HG02759 (cell line): ENCODE measurements at regions not wholly inside any gene's neighbourhood (a gene's known extent, or its start where the extent isn't known, plus 50 kb on each side); places are given as distances from the start of the nearest gene placed in this dataset.
A peak's percentile ranks its signal among the peaks of the same experiment; 100 is the strongest.

Source experiments
- ATAC-seq: cut with Tn5 transposase; IDR thresholded peaks from one replicate; pipeline ENCODE4 v1.9.1; 2021; ENCODE audit warnings: mild to moderate bottlenecking, moderate library complexity; ENCODE audit not compliant: unreplicated experiment

DNA sequence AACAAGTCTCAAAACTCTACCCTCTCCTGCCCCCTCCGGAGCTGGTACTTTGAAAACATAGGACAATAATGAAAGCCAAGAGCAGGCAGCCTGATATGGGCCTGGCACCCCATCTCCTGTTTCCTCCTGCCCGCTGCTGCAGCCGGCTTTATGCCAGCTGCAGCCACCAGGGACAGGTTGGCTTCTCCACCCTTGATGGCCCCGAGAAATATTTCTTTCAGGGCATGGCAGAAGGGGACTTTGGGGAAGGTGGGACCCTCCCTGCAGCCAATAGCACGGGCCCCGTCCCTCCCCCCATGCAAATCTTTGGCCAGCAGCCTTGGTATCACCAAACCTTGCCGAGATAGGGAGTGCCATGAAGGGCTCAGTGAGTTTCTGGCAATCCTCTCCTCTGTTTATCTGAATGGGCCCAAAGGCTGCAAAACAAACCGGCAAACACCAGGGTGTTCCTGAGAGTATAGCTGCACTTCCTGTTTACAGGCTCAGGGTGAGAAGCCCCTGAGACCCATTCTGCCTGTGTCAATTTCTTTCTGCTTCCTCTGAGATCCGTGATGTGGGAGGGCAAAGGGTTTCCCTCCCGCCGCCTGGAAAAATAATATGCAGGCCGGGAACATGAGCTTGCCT, 73.4 kb upstream of the BOD1 start:
- no peak for ATAC-seq

DNA sequence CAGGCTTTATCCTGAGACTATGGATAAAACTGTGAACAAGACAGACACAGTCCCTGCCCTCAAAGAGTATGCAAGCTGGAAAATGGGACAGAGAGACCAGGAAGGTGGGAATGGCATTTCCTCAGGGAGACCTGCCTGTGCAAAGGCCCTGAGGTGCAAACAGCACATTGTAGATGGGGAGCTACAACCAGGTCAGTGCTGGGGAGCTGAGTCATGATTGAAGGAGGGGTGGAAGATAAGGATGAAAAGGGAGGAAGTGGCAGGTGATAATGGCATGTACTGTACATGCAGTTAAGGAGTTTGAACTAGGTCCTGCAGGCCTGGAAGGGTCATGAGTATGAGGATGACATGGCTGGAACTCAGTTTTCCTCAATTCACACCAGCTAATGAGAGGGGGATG, 75.5 kb upstream of the BOD1 start:
- ATAC-seq: no peak

DNA sequence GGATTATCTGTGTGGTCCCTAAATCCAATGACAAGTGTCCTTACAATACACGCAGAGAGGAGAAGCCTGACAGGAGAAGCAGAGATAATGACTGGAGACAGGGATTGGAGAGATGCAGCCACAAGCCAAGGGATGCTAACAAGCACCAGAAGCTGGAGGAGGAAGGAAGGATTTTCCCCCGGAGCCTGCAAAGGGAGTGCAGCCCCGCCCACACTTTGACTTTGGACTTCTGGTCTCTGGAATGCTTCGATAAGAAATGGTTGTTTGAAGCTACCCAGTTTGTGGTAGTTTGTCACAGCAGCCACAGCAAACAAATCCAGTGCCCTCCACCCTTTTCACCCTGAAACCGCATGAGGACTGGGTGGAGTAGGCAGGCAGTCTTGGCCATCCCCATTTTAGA, 77.2 kb upstream of the BOD1 start:
- no peak for ATAC-seq

DNA sequence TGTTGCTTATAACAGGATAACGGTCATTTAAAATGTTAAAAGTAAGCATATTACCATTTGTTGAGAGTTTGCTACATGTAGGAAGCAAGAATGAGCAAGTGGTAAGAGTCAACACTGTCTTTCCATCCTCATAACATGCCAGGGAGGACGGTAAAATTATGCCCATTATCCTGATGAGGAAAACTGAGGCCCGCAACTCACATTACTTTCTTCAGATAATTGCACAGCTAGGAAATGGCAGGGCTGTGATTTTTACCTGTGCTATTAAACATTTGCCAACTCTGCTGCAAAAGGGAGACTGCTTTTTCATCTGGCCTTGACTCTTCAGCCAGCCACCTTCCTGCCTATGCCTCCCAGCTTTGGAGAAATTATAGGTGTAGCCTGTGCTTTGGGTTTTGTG, 79.8 kb upstream of the BOD1 start:
- ATAC-seq: no peak

DNA sequence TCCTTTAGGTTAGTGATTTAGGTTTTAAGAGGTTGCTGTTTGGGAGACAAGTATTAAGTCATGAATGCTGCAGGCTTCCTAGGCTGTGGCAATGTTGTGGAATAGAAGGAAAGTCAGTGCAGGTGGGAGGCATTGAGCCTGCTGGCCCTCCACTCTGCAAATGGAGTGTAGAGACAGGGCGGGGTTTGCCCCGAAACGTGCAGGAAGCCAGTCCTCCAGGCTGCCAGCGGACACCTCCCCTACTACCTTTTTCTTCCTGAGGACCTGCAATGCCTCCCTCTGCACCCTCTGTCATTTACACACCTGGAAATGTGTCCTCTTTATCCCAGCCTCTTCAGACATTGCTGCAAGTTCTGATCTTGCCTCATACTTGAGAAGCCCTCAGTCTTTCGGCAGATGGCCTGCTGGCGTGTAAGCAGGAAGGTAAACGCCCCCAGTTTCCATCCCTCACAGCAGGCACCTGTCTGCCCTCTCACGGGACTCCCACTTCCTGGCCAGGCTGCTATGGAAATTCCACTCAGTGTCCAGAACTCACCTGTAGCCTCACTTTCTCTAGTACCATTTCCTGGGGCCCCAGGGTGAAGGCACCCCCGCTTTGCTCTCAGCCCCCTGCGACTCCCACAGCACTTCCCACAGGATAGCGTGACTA, 81.6 kb upstream of the BOD1 start:
- ATAC-seq: no peak

DNA sequence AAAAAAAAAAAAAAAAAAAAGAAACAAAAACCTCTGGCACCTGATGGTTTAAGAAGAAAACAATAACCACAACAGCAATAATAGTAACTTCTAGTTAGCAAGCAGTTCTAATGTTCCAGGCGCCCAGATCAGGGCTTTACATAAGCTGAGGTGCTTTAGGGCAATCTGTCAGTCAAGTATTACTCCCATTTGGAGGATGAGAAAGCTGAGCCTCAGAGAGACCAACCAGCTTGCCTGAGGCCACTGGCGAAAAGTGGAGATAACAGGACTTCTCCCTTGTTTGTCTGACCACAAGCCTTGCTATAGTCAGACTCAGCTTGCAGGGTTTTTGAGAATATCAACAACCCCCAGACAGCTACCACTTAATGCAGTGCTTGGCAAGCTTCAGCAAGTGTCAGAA, 83.5 kb upstream of the BOD1 start:
- ATAC-seq: no peak

DNA sequence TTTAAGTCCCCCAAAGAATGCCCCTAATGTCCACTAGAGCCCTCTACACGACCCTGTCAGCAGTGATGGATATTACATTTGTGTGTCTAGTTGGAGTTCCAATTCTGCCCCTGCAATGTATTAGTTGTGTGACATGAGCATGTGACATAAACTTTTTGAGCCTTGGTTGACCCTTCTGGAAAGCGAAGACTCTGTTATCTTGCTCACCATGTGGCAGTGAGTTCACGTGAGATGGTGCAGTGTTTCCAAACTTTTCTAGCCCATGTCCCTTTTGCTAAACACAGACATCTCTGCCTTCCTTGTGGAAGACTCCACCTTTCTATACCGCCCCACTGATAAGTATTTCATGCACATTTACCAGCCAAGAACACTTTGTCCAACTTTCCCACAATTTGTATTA, 87.0 kb upstream of the BOD1 start:
- ATAC-seq: no peak

DNA sequence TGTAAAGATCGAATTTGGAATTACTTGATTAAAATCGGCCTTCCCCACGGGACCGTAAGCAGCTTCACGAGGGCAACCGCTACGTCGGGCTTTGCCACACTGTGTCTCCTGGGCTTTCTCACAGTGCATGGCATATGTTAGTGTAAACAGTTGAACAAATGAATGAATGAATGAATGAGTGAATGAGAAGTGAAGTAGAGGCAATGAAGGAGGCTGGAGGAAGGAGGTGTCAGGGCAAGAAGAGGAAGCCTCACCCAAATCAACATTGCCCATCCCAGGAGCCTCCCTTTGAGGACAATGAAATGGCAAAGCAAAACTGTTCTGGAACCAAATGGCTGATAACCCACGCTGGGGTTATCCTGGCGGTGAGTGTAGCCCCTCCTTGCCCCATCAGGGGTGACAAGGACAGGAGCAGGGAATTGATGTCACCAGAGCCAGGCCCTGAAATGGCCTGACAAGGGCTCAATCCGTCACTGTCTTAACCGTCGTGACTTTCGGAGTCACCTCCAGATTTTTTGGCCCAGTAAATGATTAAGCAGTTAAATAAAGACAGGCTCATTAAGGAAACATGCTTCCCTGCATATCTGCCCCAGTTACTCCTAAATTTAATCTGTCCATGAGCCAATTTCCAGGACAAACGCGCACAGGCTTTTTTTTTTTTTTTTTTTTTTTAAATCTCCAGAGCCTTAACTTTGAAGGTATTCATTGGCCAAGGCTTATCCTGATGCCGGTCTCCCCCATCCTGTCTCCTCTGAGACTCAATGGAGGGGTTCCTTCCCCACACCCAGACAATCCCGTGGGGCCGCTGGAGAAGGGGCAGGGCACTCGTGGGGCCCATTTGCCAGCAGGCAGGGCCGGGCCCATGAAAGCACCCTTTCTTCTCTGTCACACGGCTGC, 88.4 kb upstream of the BOD1 start:
- no peak for ATAC-seq

DNA sequence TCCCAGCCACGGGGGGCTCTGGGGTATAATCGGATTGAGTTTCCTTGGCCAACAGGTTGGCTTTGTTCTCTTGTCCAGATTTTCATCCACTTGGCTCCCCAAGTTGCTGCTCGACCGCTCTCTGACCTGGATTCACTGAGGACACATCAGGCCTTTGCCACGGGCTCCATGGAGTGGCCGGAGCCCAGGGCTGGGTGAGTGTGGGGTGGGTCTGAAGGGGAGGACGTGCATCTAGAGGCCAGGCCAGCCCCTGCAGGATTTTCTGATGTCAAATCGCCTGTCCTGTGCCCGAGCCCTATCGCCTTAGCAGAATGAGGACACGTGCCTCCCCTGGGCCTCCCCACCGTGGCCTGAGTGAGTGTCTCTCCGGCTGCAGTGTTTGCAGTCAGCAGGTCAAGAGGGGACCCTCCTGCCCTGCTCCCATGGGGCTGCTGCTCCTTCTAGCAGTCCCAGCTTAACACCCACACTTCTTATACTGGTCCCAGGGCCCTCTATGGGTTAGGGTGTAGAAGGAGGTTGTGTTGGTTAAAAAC, 89.1 kb upstream of the BOD1 start:
- ATAC-seq: no peak

DNA sequence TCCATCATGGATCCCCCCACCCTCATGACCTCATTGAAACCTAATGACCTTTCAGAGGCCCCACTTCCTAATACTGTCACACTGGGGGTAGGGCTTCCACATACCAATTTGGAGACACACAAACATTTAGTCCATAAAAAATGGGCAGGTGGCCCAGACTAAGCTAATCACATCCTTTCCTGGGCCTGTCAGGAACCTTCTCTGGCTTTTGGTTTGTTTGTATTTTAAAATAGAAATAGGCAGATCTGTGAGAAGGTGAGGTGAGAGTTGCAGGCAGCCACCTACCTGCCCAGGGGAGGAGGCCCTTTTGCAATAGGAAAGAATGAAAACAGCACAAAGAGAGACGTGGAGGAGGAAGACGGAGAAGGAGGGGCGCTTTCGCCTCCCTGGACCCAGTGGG, 90.2 kb upstream of the BOD1 start:
- no peak for ATAC-seq

DNA sequence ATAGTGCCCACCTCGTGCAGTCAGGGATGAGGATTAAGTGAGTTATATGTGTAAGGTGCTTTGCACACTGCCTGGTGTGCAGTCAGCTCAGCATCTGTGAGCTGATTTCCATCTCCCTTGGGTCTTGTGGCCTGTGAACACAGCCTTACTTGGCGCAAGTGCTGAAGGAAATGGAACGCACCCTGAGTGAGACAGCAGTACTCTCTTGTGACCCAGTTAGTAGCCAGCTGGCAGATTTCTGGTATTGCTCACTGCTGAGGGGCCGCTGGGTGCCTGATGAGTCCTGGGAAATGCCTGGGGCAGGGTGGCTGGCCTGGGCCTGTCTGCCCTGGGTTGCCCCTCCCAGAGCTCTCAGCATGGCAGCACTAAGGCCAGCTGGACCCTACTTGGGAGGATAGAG, 90.9 kb upstream of the BOD1 start:
- peak; percentile 88 for ATAC-seq

DNA sequence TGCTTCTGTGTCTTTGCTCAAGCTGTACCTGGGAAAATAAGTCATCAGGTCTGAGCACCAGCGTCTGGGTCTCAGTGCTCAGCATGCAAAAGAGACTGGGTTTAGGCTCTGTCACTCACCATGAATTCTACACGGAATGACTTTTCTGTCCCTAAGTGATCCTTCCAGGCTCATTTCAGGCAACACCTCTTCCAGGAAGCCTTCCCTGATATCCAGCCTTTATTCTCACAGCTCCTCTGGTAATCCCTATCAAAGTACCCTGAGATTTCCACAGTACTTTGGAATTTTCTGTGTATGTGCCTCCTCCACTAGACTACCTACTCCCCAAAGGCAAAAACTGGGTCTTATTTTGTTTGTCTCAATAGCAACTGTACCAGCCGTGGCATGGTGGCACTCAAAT, 92.7 kb upstream of the BOD1 start:
- ATAC-seq: no peak

DNA sequence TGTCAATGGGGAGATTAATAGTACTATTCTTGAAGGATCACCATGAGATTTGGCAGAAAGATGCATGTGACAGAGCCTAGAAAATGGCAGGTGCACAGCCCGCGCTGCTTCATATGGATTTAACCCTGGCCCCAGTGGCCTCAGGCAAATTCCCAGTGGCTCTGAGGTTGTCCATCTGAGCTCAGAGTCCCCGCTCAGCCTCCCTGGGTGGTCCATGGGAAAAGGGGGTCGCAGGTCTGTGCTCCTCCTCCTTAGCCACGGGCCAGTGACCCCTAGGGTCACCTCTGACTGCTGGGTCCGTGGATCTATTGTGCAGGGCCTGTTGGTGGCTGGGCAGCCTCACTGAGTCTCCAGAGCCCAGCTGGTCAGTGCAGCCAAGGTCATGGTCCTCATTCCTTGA, 93.3 kb upstream of the BOD1 start:
- no peak for ATAC-seq

DNA sequence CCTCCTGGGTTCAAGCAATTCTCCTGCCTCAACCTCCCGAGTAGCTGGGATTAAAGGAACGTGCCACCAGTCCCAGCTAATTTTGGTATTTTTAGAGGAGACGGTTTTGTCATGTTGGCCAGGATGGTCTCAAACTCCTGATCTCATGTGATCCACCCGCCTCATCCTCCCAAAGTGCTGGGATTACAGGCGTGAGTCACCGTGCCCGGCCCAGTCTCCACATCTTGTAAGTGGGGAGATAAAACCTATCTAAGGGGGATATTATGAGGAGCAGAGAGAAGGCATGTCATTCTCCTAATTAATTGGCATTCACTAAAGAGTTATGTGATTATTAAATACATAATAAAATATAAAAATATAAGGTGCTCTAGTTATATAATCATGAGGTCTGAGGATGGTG, 94.1 kb upstream of the BOD1 start:
- ATAC-seq: no peak

DNA sequence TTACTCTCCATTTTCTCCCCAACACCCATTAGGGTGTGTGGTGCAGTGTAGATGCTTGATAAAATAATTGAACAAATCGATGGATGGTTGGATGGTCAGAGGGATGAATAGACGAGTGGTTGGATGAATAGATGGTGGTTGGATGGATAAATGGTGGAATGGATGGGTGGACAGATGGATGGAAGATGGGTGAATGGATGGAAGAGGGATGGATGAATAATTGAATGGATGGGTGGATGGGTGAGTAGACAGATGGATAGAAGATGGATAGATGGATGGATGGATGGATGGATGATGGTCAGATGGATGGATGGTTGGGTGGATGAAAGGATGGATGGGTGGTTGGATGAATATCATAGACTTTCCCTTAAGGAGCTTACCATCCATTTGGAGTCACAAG, 95.0 kb upstream of the BOD1 start:
- no peak for ATAC-seq

DNA sequence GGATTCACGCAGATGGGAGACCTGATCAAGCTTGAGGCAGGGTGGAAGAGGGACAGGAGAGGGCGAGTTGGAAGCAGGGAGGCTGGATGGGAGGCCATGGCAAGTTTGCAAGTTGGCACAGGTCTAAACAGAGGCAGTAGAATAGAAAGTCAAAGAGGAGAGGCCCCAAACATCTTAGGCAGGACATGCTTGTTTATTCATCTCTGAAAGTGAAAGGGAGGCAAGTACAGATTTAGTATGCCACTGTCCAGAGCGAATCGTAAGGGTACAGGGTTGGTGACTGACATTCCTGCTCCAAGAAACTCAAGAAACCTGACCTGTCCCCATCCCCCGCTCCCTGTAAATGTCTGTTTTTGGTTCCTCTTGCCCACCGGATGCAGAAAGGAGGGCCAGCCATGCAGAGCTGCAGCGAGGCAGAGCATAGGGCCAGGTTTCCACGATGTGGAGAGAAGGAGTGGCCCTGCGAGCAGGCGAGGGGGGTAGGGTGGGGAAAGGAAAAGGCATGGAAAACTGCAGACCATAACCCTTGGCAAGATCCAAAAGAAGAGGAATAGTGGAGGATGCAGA, 96.2 kb upstream of the BOD1 start:
- no peak for ATAC-seq

DNA sequence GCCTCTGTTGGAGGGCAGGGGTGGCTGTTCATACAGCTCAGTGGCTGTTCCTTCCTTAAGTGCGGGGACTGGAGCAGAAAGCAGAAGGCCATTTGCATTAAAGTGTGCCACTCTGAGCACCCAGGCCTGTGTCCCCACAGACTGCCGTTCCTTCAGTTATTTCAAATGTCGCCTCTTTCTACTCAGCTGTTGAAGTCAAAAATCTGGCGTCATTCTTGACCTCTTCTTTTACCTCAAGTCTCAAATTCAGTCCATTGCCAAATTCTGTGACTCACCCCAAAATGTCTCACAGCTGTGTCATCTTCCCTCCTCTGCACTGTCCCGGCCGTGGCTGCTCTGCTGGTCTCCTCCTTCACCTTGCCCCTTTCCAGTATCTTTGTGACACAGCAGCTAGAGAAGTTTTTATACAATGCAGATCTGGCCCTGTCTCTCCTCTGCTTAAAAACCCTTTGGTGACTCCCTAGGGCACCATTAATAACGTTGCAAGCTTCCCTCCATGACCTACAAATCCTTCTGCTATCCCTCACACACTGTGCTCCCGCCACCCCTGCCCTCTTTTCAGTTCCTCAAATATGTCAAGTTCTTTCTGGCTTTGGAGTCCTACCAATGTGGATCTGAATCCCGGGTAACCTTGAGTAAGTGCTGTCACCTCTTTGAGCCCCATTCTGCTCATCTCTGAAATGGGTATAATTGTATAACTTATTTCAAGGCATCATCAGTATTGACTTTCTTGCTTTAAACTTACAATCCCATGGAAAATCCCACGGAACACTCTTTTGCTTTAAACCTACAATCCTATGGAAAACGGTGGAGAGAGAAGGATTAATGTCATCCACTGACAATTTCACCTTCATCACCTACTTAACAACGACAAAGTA, 98.3 kb upstream of the BOD1 start:
- ATAC-seq: no peak

DNA sequence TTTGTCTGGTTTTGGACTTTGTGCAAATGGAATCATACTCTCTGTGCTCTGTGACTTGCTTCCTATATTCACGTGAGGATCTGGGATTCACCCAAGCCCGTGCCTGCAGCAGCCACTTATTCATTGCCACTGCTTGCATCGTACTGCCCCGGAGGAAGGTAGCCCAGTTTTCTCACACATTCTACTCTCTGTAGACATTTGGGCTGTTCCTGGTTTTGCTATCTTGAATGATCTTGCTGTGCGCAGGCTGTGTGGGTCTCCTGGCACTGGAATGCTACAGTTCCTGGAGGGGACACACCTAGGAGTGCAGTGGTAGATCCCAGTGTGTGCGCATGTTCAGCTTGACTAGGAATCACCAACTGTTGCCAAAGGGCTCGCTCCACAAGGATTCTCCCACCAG, 99.2 kb upstream of the BOD1 start:
- ATAC-seq: no peak

DNA sequence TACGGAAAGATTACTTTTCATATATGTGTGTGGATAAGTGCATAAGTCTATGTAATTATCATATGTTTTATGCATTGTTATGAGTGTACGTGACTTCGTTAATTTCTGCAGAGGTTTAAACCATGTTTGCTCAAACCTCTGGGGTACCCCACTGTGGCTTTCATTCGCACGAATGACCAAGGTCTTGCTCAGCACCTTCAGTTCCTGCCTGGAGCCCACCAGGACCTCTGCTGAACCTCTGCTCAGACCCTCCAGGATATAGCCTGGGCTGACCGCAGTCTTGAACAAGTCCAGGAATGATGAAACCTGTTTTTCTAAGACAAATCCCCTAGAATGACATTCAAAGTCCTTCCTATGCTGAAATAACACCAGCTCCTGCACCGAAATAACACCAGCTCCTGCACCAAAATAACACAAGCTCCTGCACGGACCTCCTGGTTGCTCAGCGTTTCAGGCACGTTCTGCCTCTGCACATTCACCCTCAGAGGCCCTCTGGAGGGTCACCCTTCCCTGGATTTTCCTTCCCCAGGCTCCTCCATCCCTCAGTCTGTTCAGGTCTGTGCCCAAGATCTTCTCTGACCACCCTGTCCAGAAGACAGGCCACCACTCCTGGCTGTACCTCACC, 99.7 kb upstream of the BOD1 start:
- no peak for ATAC-seq

DNA sequence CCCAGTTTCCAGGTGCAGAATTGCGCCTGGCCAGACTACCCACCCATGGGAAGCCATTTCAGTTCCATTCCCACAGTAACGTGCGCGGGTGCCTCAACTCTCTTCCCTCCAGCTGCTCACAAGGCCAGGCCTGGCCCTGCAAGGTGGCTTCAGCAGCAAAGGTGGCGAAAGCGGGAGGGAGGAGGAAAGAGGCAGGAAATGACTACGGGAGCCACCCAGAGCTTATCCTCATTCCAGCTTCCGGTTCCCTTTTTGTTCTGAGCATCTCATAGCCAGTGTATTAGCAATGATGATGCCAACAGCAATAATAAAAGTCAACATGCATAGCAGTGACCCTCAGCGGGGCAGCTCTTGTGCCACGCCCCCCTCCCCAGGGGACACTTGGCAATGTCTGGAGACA, 101.5 kb upstream of the BOD1 start:
- ATAC-seq: no peak
